GM23338 (cell line): ENCODE measurements at regions not wholly inside any gene's neighbourhood (a gene's known extent, or its start where the extent isn't known, plus 50 kb on each side); places are given as distances from the start of the nearest gene placed in this dataset.

ENCODE experiments used
- ATAC-seq: fragments of 200-7000 bp; cut with Tn5 transposase; 3 replicates; pipeline ENCODE4 v1.9.1; 2020
- DNase-seq: peaks from one replicate; pipeline ENCODE4 v3.0.0-alpha.2; 2015; ENCODE audit warnings: low spot score
- H2AFZ ChIP-seq: fragments of 200-600 bp; sonication (generic); 2 replicates; pipeline ENCODE4 v1.8.0; 2016; ENCODE audit warnings: antibody characterized with exemption, mild to moderate bottlenecking, moderate library complexity
- H3F3A ChIP-seq: fragments of 200-600 bp; sonication (generic); replicated peaks from 2 replicates; pipeline ENCODE4 v1.8.0; 2017; ENCODE audit warnings: antibody characterized with exemption, mixed run types, low read depth
- H3K27ac ChIP-seq: fragments of 200-600 bp; sonication (generic); 2 replicates; pipeline ENCODE4 v1.6.1; 2016; ENCODE audit warnings: low read depth
- H3K27me3 ChIP-seq: fragments of 200-600 bp; sonication (generic); 2 replicates; pipeline ENCODE4 v1.8.0; 2016; ENCODE audit warnings: mild to moderate bottlenecking, mixed run types, moderate library complexity; ENCODE audit not compliant: insufficient read depth
- H3K36me3 ChIP-seq: fragments of 200-600 bp; sonication (generic); 2 replicates; pipeline ENCODE4 v1.8.0; 2016; ENCODE audit warnings: mild to moderate bottlenecking; ENCODE audit not compliant: insufficient read depth
- H3K4me1 ChIP-seq: fragments of 200-600 bp; sonication (generic); 2 replicates; pipeline ENCODE4 v1.8.0; 2016; ENCODE audit warnings: mild to moderate bottlenecking, moderate library complexity; ENCODE audit not compliant: insufficient read depth
- H3K4me2 ChIP-seq: fragments of 200-600 bp; sonication (generic); 2 replicates; pipeline ENCODE4 v1.7.1; 2017; ENCODE audit warnings: mixed run types
- H3K4me3 ChIP-seq: fragments of 200-600 bp; sonication (generic); 2 replicates; pipeline ENCODE4 v1.6.1; 2016; ENCODE audit warnings: mixed run types
- H3K79me2 ChIP-seq: fragments of 200-600 bp; sonication (generic); replicated peaks from 2 replicates; pipeline ENCODE4 v1.8.0; 2017; ENCODE audit warnings: mild to moderate bottlenecking; ENCODE audit not compliant: insufficient read depth
- H3K9me2 ChIP-seq: fragments of 200-600 bp; sonication (generic); 2 replicates; pipeline ENCODE4 v1.8.0; 2017; ENCODE audit not compliant: insufficient read depth
- H4K20me1 ChIP-seq: fragments of 200-600 bp; sonication (generic); replicated peaks from 2 replicates; pipeline ENCODE4 v1.8.0; 2017; ENCODE audit warnings: mild to moderate bottlenecking; ENCODE audit not compliant: insufficient read depth
- H3K27ac Mint-ChIP-seq: 2 replicates; pipeline ENCODE4 v1.8.0; 2020; ENCODE audit warnings: inconsistent platforms, mild to moderate bottlenecking, moderate library complexity, mixed read lengths
- H3K27me3 Mint-ChIP-seq: 3 replicates; pipeline ENCODE4 v1.8.0; 2022; ENCODE audit warnings: low read depth, mild to moderate bottlenecking, moderate library complexity, mixed read lengths, inconsistent platforms; ENCODE audit not compliant: insufficient read depth, poor library complexity
- H3K36me3 Mint-ChIP-seq: 3 replicates; pipeline ENCODE4 v1.8.0; 2021; ENCODE audit warnings: low read depth, mild to moderate bottlenecking, inconsistent platforms, moderate library complexity, mixed read lengths
- H3K4me1 Mint-ChIP-seq: 3 replicates; pipeline ENCODE4 v1.8.0; 2020; ENCODE audit warnings: mild to moderate bottlenecking, inconsistent platforms, mixed read lengths
- H3K4me3 Mint-ChIP-seq: 3 replicates; pipeline ENCODE4 v1.8.0; 2021; ENCODE audit warnings: moderate library complexity, mild to moderate bottlenecking, inconsistent platforms, mixed read lengths
- H3K9me3 Mint-ChIP-seq: 3 replicates; pipeline ENCODE4 v1.8.0; 2020; ENCODE audit warnings: moderate library complexity, mild to moderate bottlenecking, inconsistent platforms, mixed read lengths
- CREB1 ChIP-seq: fragments of 250-450 bp; sonication (Bioruptor Pico); IDR thresholded peaks from 2 replicates; pipeline ENCODE4 v1.5.0; 2020; ENCODE audit warnings: low read depth, mild to moderate bottlenecking, moderate library complexity
- EZH2 ChIP-seq: fragments of 200-600 bp; sonication (generic); IDR thresholded peaks from one replicate; pipeline ENCODE4 v1.8.0; 2017; ENCODE audit warnings: antibody characterized with exemption, mild to moderate bottlenecking, low read depth; ENCODE audit not compliant: unreplicated experiment
- EZH2phosphoT487 ChIP-seq: fragments of 200-600 bp; sonication (generic); IDR thresholded peaks from one replicate; pipeline ENCODE4 v1.8.1; 2018; ENCODE audit warnings: antibody characterized with exemption; ENCODE audit not compliant: unreplicated experiment
- NANOG ChIP-seq: IDR thresholded peaks from 2 replicates; pipeline ENCODE4 v1.6.1; 2016; ENCODE audit warnings: antibody characterized with exemption, borderline replicate concordance
- POLR2AphosphoS5 ChIP-seq: IDR thresholded peaks from 2 replicates; pipeline ENCODE4 v1.6.1; 2016; ENCODE audit warnings: antibody characterized with exemption, low read depth
- STAT1 ChIP-seq: IDR thresholded peaks from one replicate; pipeline ENCODE4 v1.6.1; 2016; ENCODE audit warnings: antibody characterized with exemption; ENCODE audit not compliant: unreplicated experiment
- ZNF114 ChIP-seq: fragments of 250-450 bp; sonication (Bioruptor Pico); IDR thresholded peaks from 2 replicates; pipeline ENCODE4 v1.5.0; 2020; ENCODE audit warnings: mild to moderate bottlenecking, moderate library complexity
- ZNF331 ChIP-seq: fragments of 250-450 bp; sonication (Bioruptor Pico); IDR thresholded peaks from 2 replicates; pipeline ENCODE4 v1.5.0; 2020; ENCODE audit warnings: low read depth, mild to moderate bottlenecking, moderate library complexity
- TF ChIP-seq, protein P1 (sequence below): fragments of 250-450 bp; sonication (Bioruptor Pico); IDR thresholded peaks from 2 replicates; pipeline ENCODE4 v1.5.0; 2020; ENCODE audit warnings: mild to moderate bottlenecking, moderate library complexity
- TF ChIP-seq, protein P2 (sequence below): IDR thresholded peaks from 2 replicates; pipeline ENCODE4 v1.6.1; 2016; ENCODE audit warnings: antibody characterized with exemption
- TF ChIP-seq, protein P3 (sequence below), 2 experiments: fragments of 200-600 bp in 1 of 2; sonication (generic) in 1 of 2; conservative IDR thresholded peaks; 2 replicates each; pipeline versions ENCODE4 v1.5.1 to v1.6.1; 2016 to 2017; ENCODE audit warnings: antibody characterized with exemption in 2 of 2, low read depth in 2 of 2, mild to moderate bottlenecking in 2 of 2, moderate library complexity in 1 of 2

DNA sequence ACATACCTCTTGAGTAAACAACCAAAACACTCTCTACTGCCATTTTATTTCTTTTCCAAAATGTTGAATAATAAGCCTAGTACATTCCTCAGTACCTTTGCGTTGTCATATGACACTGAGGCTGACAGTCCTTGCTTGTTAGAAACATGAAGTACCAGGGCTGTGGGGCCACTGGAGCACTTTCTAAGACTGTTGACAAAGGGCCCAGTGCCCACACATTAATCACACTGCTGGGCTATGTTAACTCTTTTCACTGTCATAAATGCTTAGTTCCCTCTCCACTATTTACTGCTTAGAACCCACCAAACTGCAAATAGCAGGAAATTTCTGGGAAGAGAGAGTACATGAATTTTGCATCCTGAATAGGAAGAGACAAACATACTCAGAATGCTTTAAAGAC, 57.1 kb downstream of the FAM47B start:
- Histone ChIP-seq H3K4me2 (no peak overlapping the region), H3K36me3 (no peaks in the 10 kb centered on the region), H3K4me3 (no peak overlapping the region), H3K27ac (no peak overlapping the region), H3K27me3 (no peaks in the 10 kb centered on the region), H3F3A (no peaks in the 10 kb centered on the region), H3K4me1 (no peaks in the 10 kb centered on the region), H3K79me2 (no peaks in the 10 kb centered on the region), H3K9me2 (no peaks in the 10 kb centered on the region), H4K20me1 (no peaks in the 10 kb centered on the region), H2AFZ (no peak overlapping the region)
- H3K9me3 Mint-ChIP-seq: no peaks in the 10 kb centered on the region
- no peak overlapping the region for H3K27ac Mint-ChIP-seq
- ATAC-seq: no peak
- H3K36me3 Mint-ChIP-seq: no peaks in the 10 kb centered on the region
- DNase-seq: no peak
- TF ChIP-seq, protein P1, sequence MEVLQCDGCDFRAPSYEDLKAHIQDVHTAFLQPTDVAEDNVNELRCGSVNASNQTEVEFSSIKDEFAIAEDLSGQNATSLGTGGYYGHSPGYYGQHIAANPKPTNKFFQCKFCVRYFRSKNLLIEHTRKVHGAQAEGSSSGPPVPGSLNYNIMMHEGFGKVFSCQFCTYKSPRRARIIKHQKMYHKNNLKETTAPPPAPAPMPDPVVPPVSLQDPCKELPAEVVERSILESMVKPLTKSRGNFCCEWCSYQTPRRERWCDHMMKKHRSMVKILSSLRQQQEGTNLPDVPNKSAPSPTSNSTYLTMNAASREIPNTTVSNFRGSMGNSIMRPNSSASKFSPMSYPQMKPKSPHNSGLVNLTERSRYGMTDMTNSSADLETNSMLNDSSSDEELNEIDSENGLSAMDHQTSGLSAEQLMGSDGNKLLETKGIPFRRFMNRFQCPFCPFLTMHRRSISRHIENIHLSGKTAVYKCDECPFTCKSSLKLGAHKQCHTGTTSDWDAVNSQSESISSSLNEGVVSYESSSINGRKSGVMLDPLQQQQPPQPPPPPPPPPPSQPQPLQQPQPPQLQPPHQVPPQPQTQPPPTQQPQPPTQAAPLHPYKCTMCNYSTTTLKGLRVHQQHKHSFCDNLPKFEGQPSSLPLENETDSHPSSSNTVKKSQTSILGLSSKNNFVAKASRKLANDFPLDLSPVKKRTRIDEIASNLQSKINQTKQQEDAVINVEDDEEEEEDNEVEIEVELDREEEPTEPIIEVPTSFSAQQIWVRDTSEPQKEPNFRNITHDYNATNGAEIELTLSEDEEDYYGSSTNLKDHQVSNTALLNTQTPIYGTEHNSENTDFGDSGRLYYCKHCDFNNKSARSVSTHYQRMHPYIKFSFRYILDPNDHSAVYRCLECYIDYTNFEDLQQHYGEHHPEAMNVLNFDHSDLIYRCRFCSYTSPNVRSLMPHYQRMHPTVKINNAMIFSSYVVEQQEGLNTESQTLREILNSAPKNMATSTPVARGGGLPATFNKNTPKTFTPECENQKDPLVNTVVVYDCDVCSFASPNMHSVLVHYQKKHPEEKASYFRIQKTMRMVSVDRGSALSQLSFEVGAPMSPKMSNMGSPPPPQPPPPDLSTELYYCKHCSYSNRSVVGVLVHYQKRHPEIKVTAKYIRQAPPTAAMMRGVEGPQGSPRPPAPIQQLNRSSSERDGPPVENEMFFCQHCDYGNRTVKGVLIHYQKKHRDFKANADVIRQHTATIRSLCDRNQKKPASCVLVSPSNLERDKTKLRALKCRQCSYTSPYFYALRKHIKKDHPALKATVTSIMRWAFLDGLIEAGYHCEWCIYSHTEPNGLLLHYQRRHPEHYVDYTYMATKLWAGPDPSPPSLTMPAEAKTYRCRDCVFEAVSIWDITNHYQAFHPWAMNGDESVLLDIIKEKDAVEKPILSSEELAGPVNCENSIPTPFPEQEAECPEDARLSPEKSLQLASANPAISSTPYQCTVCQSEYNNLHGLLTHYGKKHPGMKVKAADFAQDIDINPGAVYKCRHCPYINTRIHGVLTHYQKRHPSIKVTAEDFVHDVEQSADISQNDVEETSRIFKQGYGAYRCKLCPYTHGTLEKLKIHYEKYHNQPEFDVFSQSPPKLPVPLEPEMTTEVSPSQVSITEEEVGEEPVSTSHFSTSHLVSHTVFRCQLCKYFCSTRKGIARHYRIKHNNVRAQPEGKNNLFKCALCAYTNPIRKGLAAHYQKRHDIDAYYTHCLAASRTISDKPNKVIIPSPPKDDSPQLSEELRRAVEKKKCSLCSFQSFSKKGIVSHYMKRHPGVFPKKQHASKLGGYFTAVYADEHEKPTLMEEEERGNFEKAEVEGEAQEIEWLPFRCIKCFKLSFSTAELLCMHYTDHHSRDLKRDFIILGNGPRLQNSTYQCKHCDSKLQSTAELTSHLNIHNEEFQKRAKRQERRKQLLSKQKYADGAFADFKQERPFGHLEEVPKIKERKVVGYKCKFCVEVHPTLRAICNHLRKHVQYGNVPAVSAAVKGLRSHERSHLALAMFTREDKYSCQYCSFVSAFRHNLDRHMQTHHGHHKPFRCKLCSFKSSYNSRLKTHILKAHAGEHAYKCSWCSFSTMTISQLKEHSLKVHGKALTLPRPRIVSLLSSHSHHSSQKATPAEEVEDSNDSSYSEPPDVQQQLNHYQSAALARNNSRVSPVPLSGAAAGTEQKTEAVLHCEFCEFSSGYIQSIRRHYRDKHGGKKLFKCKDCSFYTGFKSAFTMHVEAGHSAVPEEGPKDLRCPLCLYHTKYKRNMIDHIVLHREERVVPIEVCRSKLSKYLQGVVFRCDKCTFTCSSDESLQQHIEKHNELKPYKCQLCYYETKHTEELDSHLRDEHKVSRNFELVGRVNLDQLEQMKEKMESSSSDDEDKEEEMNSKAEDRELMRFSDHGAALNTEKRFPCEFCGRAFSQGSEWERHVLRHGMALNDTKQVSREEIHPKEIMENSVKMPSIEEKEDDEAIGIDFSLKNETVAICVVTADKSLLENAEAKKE (CRISPR knock-in tag): no peak
- TF ChIP-seq ZNF331 (CRISPR knock-in tag) (no peak), ZNF114 (no peak), NANOG (no peak), EZH2phosphoT487 (no peak), POLR2AphosphoS5 (no peak), EZH2 (no peak), CREB1 (CRISPR knock-in tag) (no peak), STAT1 (no peak)
- TF ChIP-seq, protein P2, sequence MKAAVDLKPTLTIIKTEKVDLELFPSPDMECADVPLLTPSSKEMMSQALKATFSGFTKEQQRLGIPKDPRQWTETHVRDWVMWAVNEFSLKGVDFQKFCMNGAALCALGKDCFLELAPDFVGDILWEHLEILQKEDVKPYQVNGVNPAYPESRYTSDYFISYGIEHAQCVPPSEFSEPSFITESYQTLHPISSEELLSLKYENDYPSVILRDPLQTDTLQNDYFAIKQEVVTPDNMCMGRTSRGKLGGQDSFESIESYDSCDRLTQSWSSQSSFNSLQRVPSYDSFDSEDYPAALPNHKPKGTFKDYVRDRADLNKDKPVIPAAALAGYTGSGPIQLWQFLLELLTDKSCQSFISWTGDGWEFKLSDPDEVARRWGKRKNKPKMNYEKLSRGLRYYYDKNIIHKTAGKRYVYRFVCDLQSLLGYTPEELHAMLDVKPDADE: no peak
- TF ChIP-seq, protein P3, sequence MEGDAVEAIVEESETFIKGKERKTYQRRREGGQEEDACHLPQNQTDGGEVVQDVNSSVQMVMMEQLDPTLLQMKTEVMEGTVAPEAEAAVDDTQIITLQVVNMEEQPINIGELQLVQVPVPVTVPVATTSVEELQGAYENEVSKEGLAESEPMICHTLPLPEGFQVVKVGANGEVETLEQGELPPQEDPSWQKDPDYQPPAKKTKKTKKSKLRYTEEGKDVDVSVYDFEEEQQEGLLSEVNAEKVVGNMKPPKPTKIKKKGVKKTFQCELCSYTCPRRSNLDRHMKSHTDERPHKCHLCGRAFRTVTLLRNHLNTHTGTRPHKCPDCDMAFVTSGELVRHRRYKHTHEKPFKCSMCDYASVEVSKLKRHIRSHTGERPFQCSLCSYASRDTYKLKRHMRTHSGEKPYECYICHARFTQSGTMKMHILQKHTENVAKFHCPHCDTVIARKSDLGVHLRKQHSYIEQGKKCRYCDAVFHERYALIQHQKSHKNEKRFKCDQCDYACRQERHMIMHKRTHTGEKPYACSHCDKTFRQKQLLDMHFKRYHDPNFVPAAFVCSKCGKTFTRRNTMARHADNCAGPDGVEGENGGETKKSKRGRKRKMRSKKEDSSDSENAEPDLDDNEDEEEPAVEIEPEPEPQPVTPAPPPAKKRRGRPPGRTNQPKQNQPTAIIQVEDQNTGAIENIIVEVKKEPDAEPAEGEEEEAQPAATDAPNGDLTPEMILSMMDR (conservative IDR thresholded peaks at IDR 0.05; ENCODE audit: low read depth in 2 of 2): no peak
- H3K27me3 Mint-ChIP-seq: no peaks in the 10 kb centered on the region
- no peak overlapping the region for H3K4me3 Mint-ChIP-seq
- no peaks in the 10 kb centered on the region for H3K4me1 Mint-ChIP-seq
